OCI-LY3 (cell line): ENCODE measurements at regions not wholly inside any gene's neighbourhood (a gene's known extent, or its start where the extent isn't known, plus 50 kb on each side); places are given as distances from the start of the nearest gene placed in this dataset.

ENCODE experiments used
- EZH2phosphoT487 ChIP-seq: fragments of 200-600 bp; shearing (Covaris generic); IDR thresholded peaks from 2 replicates; pipeline ENCODE4 v1.6.1; 2018; ENCODE audit warnings: antibody characterized with exemption, mixed run types, low read depth
- TF ChIP-seq, protein P1 (sequence below): fragments of 200-600, 300-600 bp; sonication (generic); IDR thresholded peaks from 2 replicates; pipeline ENCODE4 v1.5.1; 2014; ENCODE audit warnings: antibody characterized with exemption, low read length, low read depth

- no peak for TF ChIP-seq EZH2phosphoT487
- TF ChIP-seq, protein P1, sequence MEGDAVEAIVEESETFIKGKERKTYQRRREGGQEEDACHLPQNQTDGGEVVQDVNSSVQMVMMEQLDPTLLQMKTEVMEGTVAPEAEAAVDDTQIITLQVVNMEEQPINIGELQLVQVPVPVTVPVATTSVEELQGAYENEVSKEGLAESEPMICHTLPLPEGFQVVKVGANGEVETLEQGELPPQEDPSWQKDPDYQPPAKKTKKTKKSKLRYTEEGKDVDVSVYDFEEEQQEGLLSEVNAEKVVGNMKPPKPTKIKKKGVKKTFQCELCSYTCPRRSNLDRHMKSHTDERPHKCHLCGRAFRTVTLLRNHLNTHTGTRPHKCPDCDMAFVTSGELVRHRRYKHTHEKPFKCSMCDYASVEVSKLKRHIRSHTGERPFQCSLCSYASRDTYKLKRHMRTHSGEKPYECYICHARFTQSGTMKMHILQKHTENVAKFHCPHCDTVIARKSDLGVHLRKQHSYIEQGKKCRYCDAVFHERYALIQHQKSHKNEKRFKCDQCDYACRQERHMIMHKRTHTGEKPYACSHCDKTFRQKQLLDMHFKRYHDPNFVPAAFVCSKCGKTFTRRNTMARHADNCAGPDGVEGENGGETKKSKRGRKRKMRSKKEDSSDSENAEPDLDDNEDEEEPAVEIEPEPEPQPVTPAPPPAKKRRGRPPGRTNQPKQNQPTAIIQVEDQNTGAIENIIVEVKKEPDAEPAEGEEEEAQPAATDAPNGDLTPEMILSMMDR, result no peak
Measured at GRCh38 chr16:29312835-29313558, 93.5 kb downstream of the NPIPB11 start.
